Fibroblast of pulmonary artery (primary cell): ENCODE measurements at regions not wholly inside any gene's neighbourhood (a gene's known extent, or its start where the extent isn't known, plus 50 kb on each side); places are given as distances from the start of the nearest gene placed in this dataset.

ENCODE experiments used
- DNase-seq: peaks from one replicate; pipeline ENCODE4 v3.0.0-alpha.2; 2010; ENCODE audit warnings: low read depth
- H3K4me3 ChIP-seq: replicated peaks from 2 replicates; pipeline ENCODE4 v1.5.1; 2011; ENCODE audit warnings: low read depth, mild to moderate bottlenecking, control low read depth, low read length, moderate library complexity
- TF ChIP-seq, protein P1 (sequence below): IDR thresholded peaks from 2 replicates; pipeline ENCODE4 v1.5.1; 2011; ENCODE audit warnings: mild to moderate bottlenecking, control low read depth, low read length, inconsistent platforms; ENCODE audit errors: missing control alignments

DNA sequence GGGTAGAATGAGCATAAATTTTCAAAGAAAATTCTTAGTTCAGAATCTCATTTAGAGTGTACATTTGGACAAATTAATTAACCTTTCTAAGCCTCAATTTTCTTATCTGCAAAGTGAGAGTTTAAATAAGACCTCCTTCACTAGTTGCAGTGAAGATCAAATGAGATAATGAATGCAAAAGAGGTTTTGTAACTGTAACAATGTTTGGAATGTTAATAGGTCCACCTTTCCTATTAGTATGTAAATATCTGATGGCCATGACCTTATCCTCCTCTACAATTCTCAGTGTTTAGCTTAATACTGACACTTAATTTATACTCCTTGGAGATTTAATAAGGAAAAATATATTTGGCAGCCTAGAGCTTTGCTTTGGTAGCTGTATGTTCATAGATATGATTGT lies 138.8 kb downstream of the GABRG1 start:
- H3K4me3 ChIP-seq = no peak overlapping the region
- TF ChIP-seq, protein P1, sequence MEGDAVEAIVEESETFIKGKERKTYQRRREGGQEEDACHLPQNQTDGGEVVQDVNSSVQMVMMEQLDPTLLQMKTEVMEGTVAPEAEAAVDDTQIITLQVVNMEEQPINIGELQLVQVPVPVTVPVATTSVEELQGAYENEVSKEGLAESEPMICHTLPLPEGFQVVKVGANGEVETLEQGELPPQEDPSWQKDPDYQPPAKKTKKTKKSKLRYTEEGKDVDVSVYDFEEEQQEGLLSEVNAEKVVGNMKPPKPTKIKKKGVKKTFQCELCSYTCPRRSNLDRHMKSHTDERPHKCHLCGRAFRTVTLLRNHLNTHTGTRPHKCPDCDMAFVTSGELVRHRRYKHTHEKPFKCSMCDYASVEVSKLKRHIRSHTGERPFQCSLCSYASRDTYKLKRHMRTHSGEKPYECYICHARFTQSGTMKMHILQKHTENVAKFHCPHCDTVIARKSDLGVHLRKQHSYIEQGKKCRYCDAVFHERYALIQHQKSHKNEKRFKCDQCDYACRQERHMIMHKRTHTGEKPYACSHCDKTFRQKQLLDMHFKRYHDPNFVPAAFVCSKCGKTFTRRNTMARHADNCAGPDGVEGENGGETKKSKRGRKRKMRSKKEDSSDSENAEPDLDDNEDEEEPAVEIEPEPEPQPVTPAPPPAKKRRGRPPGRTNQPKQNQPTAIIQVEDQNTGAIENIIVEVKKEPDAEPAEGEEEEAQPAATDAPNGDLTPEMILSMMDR = no peak
- no peak for DNase-seq

DNA sequence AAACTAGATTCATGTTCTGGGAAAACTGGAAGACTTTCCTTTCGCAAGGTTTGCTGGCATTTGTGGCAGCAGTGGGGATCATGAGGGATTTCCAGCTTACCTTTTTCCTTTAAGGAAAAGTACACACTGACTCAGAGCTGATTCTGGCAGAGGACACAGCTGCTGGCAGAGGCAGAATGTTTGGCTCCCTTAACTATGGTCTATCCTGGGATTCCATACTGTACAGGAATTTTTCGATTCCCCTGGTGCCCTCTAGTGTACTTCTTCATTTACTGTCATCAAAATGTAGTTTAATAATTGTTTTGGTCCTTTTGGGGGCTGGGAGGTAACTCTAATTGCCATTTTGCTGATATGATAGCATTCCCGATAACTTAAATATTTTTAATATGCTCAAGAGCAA lies 152.7 kb downstream of the GABRG1 start:
- TF ChIP-seq, protein P1 = no peak
- DNase-seq = no peak

DNA sequence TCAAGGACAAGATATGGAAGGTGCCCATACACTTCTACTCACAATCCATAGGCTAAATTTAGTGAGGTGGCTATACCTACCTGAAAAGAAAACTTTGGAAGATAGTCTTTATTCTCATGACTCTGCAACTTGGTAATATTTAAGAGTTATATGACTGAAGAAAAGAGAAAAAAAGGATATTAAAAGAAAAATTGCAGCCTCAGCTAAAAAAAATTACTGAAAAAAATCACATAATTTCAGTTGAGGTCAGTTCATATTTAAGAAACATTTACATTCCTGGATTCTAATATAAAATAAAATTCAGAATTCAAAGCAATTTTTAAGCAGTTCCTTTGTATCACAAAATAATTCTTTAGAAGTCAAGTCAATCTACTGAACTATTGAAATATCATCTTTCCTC lies 166.5 kb downstream of the GABRG1 start:
- TF ChIP-seq, protein P1 = no peak
- H3K4me3 ChIP-seq = no peak overlapping the region
- no peak for DNase-seq

More for the DNA sequence above, 152.7 kb downstream of the GABRG1 start:
- no peak overlapping the region for H3K4me3 ChIP-seq

DNA sequence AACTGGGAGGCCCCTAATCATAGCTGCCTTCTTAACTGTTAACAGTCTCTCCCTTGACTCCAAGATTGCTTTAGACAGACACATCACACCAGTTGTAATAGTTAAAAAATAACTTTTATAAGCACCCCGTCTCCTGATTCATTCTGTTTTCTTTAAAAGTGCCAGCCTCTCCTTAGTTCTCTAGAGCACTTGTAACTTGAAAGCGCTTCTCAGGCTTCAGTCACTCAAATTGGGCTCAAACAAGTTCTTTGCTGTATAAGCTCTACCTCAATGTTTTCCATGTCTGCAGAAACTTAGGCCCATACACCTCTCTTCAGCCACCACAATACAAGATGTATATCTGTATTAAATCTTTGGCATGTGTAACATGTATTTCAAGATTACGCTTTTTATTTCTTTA lies 169.6 kb downstream of the GABRG1 start:
- TF ChIP-seq, protein P1 = no peak
- H3K4me3 ChIP-seq = no peak overlapping the region
- DNase-seq = no peak

DNA sequence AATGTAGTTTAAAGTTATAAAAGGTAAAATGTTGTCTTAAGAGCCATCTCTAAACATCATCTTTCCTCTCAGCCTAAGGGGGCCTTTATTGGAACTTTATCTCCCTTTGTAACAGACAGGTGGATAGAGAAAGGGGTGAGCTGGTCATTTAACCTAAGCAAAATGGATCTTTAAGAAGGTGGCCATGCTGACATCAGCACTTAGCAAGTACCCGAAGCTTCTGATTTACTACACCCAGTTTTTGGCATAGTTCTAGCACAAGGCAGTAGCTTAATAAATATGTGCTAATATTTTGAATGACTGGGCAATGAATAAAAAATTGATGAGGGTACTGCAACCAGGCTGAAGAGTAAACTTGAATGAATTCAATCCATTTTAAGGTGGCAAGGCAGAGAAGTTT lies 172.7 kb downstream of the GABRG1 start:
- TF ChIP-seq, protein P1 = no peak
- no peak overlapping the region for H3K4me3 ChIP-seq
- no peak for DNase-seq

DNA sequence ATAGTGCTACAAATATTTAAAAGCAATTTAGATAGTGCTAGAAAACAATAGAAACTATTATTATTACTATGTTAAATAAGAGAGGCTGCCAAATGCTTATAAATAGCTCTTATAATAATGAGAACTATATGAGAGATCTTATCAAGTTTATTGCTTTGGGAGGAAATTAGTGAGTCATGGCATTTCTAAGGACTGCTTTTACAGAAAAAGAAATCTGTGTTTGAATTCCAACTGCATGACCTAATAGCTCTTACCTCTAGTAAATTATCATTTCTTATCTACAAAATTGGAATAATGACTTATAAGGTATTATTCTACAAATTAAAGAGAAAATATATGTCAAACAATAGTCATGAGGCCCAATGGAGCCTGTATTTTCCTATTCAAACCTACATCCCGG lies 177.2 kb downstream of the GABRG1 start:
- no peak for DNase-seq
- H3K4me3 ChIP-seq = no peak overlapping the region
- TF ChIP-seq, protein P1 = no peak

DNA sequence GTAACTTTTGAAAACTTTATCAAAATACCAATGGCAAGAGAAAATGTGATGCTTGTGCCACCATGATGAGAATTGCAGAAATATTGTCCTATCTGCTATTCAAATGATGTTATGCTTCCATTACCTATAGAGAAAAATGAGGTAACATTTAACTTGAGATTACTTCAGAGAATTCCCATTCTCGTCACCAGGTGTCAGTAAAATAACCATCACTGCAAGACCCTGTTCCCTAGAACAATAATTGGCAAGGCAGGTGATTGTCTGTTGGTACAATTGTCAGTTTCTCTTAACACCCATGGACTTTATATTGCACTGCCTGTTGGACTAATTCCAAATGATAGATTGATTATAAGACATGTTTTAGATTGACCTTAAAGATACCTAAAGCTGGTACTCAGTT lies 179.9 kb downstream of the GABRG1 start:
- H3K4me3 ChIP-seq = no peak overlapping the region
- no peak for DNase-seq
- TF ChIP-seq, protein P1 = no peak
